Body of pancreas (tissue), 4 donors: ENCODE measurements at regions not wholly inside any gene's neighbourhood (a gene's known extent, or its start where the extent isn't known, plus 50 kb on each side); places are given as distances from the start of the nearest gene placed in this dataset.

ENCODE experiments used
- ATAC-seq: fragments of 150-250 bp; one replicate; pipeline ENCODE4 v1.9.1; 2016
- DNase-seq, 4 donors: peaks; one replicate each; pipeline ENCODE4 v3.0.0-alpha.2; 2019
- H3K27ac ChIP-seq, 4 donors: fragments of 200-600 bp; sonication (generic); 1 replicate in 3 of 4; 2 replicates in 1 of 4; pipeline versions ENCODE4 v1.5.1 to v1.6.1; 2016 to 2019; ENCODE audit warnings: mild to moderate bottlenecking in 1 of 4, mixed read lengths in 1 of 4, moderate library complexity in 1 of 4
- H3K27me3 ChIP-seq, 2 donors: fragments of 200-600 bp; sonication (generic); one replicate each; pipeline ENCODE4 v1.6.0; 2016; ENCODE audit warnings: mild to moderate bottlenecking in 1 of 2
- H3K36me3 ChIP-seq, 2 donors: fragments of 200-600 bp; sonication (generic); replicated peaks in 1 of 2; 2 replicates each; pipeline ENCODE4 v1.5.1; 2016; ENCODE audit warnings: low read depth in 2 of 2; ENCODE audit not compliant: insufficient read depth in 1 of 2
- H3K4me1 ChIP-seq: fragments of 200-600 bp; sonication (generic); one replicate; pipeline ENCODE4 v1.6.0; 2016
- H3K4me3 ChIP-seq, 2 donors: fragments of 200-600 bp; sonication (generic); 1 replicate in 1 of 2; 2 replicates in 1 of 2; pipeline ENCODE4 v1.5.1; 2016 to 2019
- H3K9me3 ChIP-seq, 3 donors: fragments of 200-600 bp; sonication (generic); 1 replicate in 2 of 3; 2 replicates in 1 of 3; pipeline ENCODE4 v1.5.1; 2016
- POLR2A ChIP-seq, 3 donors: fragments of 450-650 bp; IDR thresholded peaks; one replicate each; pipeline ENCODE4 v1.6.1; 2016; ENCODE audit warnings: antibody characterized with exemption in 3 of 3, mild to moderate bottlenecking in 2 of 3
- WGBS, 2 donors: methylation state at CpG; one replicate each; pipeline ENCODE4 v1.1.5; 2017; 5-methylcytosine and 5-hydroxymethylcytosine counted together
- intact Hi-C: fragments of 100-400 bp; cut with DNase I; formaldehyde crosslinking; loops from one replicate; pipeline ENCODE4 v1.15.1; 2023
- TF ChIP-seq, protein P1 (sequence below), 7 experiments: fragments of 450-650 bp in 4 of 7; fragments of 200-600 bp in 3 of 7; sonication (generic) in 3 of 7; IDR thresholded peaks; one replicate each; pipeline ENCODE4 v1.5.1; 2016 to 2019; ENCODE audit warnings: antibody characterized with exemption in 7 of 7

DNA sequence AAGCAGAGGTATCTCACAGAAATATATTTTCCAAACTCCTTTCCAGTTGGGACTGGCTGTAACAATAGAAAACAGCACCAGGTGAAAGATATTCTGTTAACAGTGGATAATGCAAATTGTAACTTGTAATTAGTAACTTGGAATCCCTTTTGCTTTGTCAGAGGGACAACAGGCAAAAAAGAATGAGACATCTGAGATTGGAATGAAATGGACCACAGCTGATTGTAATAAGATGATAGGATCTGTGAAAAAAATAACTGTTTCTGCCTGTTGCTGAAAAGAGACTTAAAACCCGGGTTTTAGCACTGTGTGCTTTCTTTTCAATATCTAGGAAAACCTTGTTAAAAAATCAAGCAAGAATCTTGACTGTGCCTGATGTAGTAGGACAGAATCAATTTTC, 655.7 kb downstream of the METTL15 start:
- no peaks in the 10 kb centered on the region for H3K27me3 ChIP-seq
- H3K27ac ChIP-seq, result no peak overlapping the region
- ATAC-seq (no peak), DNase-seq (no peak)
- no peak overlapping the region for H3K4me3 ChIP-seq
- no peak for TF ChIP-seq POLR2A (IDR thresholded peaks at IDR 0.05)
- TF ChIP-seq, protein P1, sequence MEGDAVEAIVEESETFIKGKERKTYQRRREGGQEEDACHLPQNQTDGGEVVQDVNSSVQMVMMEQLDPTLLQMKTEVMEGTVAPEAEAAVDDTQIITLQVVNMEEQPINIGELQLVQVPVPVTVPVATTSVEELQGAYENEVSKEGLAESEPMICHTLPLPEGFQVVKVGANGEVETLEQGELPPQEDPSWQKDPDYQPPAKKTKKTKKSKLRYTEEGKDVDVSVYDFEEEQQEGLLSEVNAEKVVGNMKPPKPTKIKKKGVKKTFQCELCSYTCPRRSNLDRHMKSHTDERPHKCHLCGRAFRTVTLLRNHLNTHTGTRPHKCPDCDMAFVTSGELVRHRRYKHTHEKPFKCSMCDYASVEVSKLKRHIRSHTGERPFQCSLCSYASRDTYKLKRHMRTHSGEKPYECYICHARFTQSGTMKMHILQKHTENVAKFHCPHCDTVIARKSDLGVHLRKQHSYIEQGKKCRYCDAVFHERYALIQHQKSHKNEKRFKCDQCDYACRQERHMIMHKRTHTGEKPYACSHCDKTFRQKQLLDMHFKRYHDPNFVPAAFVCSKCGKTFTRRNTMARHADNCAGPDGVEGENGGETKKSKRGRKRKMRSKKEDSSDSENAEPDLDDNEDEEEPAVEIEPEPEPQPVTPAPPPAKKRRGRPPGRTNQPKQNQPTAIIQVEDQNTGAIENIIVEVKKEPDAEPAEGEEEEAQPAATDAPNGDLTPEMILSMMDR (IDR thresholded peaks at IDR 0.05), result no peak
- 76 to 80% methylated on average over 1 of the region's 1 CpG for WGBS, 2 donors
- peaks cover 18% of the 10 kb centered on the region for H3K4me1 ChIP-seq
- intact Hi-C loops, result no loop called here
- no peaks in the 10 kb centered on the region for H3K9me3 ChIP-seq
- H3K36me3 ChIP-seq, result no peaks in the 10 kb centered on the region

DNA sequence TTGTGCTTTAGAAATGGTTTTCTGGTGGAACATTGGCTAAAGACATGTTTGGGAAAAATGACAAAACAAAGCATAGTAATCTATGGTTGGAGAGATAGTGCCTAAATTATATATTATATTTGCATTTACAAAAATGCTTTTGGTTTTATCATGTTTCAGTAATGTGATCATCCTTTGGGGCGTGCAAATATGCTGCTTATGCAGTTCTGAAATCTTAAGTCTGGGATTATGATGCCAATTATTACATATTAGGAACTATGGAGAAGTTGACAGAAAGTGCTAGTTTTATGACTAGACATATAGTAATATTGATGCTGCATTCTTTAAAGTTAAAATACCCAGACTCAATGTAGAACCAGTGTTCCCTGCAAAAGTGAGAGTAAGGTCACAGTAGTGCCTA, 655.0 kb downstream of the METTL15 start:
- WGBS, 2 donors, result 76 to 93% methylated on average over 1 of the region's 1 CpG
- TF ChIP-seq, protein P1 (IDR thresholded peaks at IDR 0.05), result no peak
- TF ChIP-seq POLR2A (IDR thresholded peaks at IDR 0.05), result no peak
- ATAC-seq (no peak), DNase-seq (no peak)
- Histone ChIP-seq H3K4me1 (peaks cover 18% of the 10 kb centered on the region), H3K27ac (no peak overlapping the region), H3K4me3 (no peak overlapping the region), H3K9me3 (no peaks in the 10 kb centered on the region), H3K27me3 (no peaks in the 10 kb centered on the region), H3K36me3 (no peaks in the 10 kb centered on the region)
- intact Hi-C loops, result no loop called here

DNA sequence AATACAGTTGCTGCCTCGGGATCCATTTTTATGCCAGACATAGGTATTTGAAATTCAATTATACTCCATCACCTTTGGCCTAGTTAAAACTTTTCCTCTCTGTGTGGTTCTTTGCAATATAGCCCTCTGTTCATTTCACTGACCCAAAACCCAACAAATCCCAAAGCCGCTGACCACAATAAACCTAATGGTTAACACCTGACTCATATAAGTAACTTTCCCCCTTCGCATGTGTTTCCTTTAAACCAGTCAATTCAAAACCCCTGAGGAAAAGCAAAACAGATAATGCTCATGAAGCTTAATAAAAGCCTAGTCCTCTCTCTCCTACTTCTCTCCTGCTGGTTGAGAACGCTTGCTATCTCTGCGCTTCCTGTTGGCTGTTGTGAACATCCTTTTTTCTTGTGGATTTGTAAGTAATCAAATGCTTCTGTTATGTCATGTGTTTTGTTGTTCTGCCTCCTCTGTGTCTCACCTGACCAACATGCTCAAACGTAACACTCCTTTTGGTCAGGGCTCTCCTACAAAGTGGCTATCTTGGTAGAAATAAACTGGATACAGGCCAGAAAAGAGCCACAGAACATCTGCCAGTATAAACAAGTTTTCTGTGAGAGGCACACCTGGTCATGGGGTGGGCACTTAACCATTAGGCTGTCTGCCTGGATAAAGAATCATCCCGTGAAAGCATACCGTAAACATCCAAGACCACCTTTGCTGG, 652.6 kb downstream of the METTL15 start:
- WGBS, 2 donors, result 71 to 72% methylated on average over 8 of the region's 8 CpGs
- no peak for ATAC-seq

DNA sequence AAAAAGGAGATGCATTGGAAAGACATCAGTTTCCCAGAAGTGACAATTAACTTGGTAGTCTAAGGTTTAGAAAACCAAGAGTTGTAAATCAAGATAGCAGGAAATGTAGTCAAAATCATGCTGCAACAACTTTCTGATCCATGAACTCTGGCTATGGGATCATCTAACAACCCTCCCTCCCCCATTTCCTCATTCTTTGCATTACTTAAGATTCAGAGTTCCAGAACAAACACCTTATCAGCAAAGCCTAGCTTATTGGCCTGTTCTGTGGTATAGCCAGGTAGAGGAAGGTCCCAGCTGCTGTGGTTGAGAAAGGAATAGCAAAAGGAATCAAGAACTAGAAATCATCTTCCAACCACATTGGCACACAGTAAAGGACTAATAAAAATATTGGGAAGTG, 651.1 kb downstream of the METTL15 start:
- no peaks in the 10 kb centered on the region for H3K27me3 ChIP-seq
- no peak overlapping the region for H3K4me3 ChIP-seq
- TF ChIP-seq, protein P1 (IDR thresholded peaks at IDR 0.05), result peak in 1 of 7 experiments; percentile 15
- TF ChIP-seq POLR2A (IDR thresholded peaks at IDR 0.05), result no peak
- ATAC-seq (peak; percentile 95), DNase-seq (peak in 1 of 4 donors; percentile 15)
- intact Hi-C loops, result no loop called here
- H3K9me3 ChIP-seq, result no peaks in the 10 kb centered on the region
- no peak overlapping the region for H3K27ac ChIP-seq
- H3K4me1 ChIP-seq, result peaks cover 18% of the 10 kb centered on the region
- H3K36me3 ChIP-seq, result no peaks in the 10 kb centered on the region

More for the DNA sequence above, 652.6 kb downstream of the METTL15 start:
- no peak for TF ChIP-seq POLR2A (IDR thresholded peaks at IDR 0.05)
- TF ChIP-seq, protein P1 (IDR thresholded peaks at IDR 0.05), result no peak
- Histone ChIP-seq H3K4me1 (peaks cover 18% of the 10 kb centered on the region), H3K4me3 (no peak overlapping the region), H3K27ac (no peak overlapping the region), H3K36me3 (no peaks in the 10 kb centered on the region), H3K27me3 (no peaks in the 10 kb centered on the region), H3K9me3 (no peaks in the 10 kb centered on the region)
- intact Hi-C loops, result no loop called here
- no peak for DNase-seq
